Stimulated activated CD8-positive, alpha-beta memory T cell treated with anti-CD3 and anti-CD28 coated beads, Interleukin-12 subunit alpha, Interleukin-12 subunit beta, amount 100 ng/mL, for 1 hour (primary cell): ENCODE measurements at regions not wholly inside any gene's neighbourhood (a gene's known extent, or its start where the extent isn't known, plus 50 kb on each side); places are given as distances from the start of the nearest gene placed in this dataset.
"Not testable (repeated sequence)": the region's sequence is repeated elsewhere in the genome, so short reads cannot be mapped to it uniquely, and the experiment has no call there.

Source experiments
- DNase-seq: peaks from one replicate; pipeline ENCODE4 v3.0.0-alpha.2; 2020; ENCODE audit warnings: low read depth

DNA sequence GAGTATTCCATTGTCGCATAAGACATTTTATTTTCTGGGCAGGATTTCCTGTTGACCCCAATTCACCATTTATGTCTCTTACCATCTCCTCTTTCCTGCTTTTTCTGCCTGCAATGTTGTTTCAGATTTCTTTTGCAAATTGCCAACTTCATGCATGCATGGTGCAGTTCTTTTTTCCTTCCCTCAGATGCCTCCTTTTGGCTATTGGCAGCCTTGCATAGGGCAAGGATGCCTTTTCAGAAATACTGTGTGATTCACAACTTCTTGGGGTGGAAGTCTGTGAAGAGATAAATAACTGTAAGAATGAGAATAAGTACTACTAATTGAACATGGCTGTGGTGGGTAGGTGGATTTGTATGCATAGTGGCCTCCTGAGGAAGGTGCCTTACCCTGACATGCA, 116.7 kb downstream of the SOX4 start:
- no peak for DNase-seq

GRCh38 chr6:21710908-21711627, 117.5 kb downstream of the SOX4 start:
- no peak for DNase-seq

DNA sequence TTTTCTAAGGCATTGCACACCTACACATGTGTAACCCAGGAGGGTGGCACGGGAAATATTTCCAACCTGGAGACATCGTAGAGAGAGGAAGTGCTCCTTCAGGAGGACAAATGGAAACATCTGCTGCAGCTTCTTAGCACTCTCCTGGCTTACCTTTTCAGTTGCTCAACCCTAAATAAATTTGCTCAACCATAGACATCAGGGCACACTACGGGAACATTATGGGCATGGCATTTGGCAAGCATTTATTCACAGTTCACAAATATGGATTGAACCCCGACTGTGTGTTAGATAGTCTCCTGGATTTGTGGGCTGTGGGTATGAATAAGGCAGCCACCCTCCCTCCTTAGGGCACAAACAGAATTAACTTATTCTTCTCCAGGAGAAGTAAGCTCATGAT, 118.7 kb downstream of the SOX4 start:
- DNase-seq, result no peak

- DNase-seq, result no peak
These were observed 119.9 kb downstream of the SOX4 start for GRCh38 chr6:21713481-21713880.

GRCh38 chr6:21715180-21715579, 121.6 kb downstream of the SOX4 start:
- no peak for DNase-seq

GRCh38 chr6:21722510-21722909, 129.0 kb downstream of the SOX4 start:
- DNase-seq, result no peak

DNA sequence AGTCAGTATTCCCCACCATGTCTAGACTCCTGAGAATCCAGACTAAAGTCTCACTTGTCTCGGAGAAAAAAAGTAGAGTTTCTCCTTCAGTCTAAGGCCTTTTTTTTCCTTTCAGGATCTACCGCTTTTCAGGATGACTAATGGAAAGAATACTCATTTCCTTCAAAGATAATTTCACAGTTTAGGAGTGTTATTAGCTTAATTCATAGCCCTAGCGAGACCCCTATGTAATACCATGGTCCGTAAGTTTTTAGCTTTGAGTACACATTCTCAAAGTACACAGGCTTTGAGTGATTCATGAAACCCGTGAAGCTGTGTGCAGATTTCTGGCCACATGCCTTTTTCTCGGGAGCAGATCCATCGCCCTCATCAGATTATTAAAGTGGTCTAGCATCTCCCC, 133.1 kb downstream of the SOX4 start:
- DNase-seq, result no peak

- no peak for DNase-seq
These were observed 134.6 kb downstream of the SOX4 start for GRCh38 chr6:21728141-21728540.

DNA sequence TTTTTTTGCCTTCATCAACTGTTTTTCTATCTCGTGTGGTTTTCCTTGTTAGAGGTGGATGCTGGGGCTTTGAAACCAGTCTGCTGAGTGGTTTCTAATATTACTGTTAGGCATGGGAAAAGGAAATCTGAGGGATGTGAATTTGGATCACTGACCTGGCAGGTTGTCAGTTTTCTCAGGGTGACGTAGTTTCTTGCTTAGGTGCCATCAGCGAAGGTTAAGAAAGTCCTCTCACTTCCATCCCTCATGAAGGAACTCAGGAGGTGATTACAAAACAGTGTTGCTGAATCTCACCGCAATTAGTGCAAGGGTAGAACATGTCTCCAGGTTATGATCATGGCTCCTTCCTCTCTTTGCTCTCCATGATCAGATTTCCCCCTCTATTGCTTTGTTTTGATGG, 135.9 kb downstream of the SOX4 start:
- no peak for DNase-seq

DNA sequence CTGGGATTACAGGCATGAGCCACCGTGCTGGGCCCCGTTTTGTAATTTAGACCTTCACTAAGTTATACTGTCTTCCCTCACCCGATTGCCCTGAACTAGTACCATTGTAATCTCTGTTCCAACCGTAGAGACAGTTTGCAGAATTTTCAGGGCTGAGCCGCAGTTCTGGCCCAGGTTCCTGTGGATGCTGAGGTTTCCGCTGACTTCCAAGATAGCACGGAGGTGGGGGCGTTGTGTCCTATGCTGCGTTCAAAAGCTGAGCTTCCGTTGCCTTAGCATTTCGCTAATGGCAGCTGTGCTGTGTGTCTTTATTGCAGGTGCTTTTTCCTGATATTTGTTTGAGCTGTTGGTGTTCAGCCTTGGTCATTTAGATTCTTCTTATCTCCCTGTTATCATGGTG, 137.0 kb downstream of the SOX4 start:
- DNase-seq, result no peak

DNA sequence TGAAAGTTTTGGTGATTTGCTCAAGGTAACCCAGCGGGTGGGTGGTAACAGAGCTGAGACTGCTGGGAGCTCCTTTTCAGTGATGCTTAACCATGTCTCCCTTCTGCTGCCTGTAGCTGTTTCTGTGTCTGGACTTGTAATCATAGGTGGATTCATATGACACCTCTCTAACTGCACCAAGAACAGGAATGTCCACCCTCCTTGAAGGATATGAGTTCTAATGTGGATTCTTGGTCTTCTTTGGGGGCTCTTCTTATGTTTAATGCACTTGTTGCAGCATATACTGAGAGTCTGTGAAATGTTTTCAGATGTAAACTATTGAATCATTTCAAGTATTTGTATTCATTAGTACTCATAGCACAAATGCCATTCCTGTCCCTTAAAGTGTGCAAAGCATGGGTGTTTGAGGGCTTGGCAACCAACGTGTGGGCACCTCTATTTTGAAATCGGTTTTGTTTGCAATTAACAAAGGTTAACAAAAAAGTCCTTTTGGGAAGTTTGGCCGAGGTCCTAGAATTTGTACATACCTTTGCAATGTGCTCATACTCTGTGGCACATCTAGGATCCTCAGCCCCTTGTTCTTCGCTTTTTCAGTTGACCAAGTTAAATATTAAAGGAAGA, 138.0 kb downstream of the SOX4 start:
- no peak for DNase-seq

DNA sequence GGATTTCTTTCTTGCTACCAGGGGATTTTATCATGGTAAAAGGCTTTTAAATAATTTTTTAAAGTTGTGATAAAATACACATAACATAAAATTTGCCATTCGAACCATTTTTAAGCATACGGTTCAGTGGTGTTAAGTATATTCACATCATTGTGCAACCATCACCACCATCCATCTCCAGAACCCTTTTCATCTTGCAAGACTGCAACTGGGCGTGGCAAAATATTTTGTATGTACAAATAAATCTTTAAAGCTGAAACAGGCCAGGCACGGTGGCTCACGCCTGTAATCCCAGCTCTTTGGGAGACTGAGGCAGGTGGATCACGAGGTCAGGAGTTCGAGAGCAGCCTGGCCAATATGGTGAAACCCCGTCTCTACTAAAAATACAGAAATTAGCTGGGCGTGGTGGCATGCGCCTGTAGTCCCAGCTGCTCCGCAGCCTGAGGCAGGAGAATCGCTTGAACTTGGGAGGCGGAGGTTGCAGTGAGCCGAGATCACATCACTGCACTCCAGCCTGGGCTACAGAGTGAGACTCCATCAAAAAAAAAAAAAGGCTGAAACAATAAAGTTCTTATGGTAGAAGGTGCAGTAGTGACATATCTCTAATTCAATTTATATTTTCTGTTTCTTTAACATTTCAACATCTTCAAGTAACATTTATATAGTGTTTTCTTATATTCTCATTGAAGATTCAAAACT, 138.6 kb downstream of the SOX4 start:
- not testable (repeated sequence) for DNase-seq

- DNase-seq, result no peak
These were observed 139.2 kb downstream of the SOX4 start for GRCh38 chr6:21732731-21733130.

- no peak for DNase-seq
These were observed 139.8 kb downstream of the SOX4 start for GRCh38 chr6:21733311-21733710.

GRCh38 chr6:21734204-21734603, 140.7 kb downstream of the SOX4 start:
- DNase-seq, result no peak

DNA sequence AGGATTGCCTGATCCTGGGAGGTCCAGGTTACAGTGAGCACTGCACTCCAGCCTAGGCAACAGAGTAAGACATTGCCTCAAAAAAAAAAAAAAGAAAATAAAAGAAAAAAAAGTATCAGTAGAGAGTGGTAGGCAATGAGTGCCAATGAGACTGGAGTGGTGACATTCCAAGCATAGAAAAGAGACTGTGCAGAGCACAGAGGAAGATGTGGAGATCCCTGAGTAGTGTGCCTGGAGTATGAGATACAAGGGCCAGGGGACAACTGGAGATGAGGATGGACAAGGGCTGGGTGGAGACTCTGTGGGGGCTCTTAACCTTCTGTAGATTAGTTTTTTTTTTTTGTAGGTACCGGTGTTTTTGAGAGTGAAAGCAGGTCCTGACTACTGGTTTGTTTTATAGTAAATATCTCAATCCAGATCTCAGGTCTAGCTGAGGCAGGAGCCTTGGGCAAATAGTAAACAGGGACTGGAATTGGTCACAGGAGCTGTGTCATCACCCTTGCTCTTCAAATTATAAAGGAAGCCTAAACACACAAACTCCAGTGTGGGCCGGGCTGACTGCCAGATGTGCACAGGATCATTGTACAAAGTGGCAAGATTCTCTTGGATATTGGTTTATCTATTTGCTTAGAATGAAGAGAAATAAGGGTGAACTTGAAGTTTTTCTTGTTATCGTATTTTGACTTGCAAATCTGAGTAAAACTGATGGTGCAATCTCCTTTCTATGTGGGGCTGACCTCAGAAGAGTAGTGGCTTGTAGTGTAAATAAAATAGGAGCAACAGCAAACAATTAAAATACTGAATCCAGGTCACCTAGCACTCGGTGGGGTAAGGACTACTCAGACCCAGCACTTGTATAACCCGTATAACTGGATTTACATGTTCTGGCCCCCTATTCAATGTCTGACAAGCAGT, 144.9 kb downstream of the SOX4 start:
- no peak for DNase-seq

DNA sequence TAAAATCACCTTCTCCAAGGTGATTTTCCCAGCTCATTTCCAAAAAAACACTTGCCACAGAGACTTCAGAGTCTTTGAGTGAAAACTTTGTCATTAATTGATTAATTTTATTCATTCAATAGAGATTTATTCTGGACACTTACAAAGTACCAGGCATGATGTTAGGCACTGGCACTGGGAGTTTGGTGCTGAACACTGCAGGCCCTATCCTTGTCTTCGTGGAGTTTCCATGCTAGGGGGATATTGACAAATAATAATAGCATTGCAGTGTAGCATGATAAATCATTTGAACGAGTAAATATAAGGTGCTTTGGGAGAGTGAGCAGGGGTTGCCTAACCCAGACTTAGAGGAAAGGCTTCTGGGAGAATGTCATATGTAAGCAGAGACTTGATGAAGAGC, 145.7 kb downstream of the SOX4 start:
- DNase-seq, result no peak

DNA sequence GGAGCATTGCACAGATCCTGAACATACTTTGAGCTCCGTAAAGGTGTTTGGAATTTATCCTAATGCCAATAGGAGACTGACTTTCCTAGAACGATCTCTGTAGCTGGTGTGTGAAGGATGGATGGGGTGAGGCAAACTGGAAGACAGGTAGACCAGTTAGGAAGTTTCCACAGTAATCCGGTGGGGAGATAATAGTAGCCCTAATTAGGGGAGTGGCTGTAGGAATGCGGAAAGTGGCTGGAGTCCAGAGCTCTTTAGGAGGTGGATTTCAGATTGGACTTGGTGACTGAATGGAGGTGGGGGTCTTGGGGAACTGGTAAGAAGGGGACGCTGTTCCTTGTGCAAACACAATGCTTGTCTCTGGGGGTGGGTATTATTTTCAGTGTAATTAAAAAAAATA, 146.3 kb downstream of the SOX4 start:
- DNase-seq, result no peak

- no peak for DNase-seq
These were observed 147.0 kb downstream of the SOX4 start for GRCh38 chr6:21740376-21741124.

DNA sequence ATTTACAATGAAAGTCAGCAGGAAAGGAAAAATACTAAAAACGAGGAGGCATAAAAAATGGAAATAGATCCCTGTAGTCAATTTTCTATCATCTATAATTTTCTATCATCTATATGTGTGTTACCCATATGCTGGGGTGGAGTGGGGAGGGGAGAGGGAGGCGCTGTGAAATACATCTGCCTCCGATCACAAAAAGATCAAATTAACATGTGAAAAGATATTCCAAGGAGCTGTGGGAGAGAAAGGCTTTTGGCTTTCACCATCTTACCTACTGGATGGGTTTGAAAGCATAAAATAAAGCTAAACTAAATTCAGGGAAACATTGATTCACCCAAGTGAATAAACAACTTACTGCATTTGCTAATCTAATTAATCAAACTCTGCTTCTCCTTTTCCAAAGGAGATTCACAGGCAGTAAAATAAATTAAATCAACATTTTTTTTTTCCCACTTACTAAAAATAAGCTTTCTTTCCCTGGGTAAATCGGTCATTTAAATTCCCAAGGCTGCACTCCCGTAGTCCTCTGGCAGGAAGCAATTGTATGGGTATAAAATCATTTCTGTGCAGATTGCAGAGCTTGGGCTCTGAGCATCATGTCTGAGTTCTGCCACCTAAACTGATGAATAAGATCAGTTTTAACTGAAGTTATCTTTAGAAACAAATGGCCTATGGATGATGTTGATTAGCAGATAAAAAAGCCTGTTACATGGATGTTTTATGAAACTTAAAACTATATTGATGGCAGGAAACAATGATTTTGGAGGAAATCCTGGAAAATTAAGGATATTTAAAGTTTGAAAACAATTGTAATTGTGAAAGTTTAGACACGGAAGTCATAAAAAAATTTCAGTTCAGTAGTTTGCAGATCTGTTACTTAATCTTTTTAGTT, 147.9 kb downstream of the SOX4 start:
- no peak for DNase-seq

DNA sequence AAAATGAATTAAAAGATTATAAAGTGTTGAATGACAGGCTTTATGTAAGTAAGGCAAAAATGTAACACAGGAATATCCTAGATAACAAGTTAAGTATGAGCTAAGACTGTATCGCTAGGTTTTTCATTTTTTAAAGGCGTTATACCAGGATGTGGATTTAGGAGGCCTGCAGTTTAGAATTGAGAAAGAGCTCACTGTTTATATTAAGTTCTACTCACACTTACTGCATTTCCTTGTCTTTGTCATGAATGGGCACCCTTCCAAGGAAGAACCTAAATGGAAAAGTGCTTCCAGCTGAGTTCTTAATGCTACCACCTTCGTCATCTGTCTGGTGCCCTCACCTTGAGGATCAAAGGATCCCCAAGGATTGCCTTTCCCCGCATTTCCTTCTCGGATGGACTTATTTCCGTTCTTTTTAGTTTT, 148.7 kb downstream of the SOX4 start:
- no peak for DNase-seq
